Parathyroid adenoma (tissue), 2 donors: ENCODE measurements at regions not wholly inside any gene's neighbourhood (a gene's known extent, or its start where the extent isn't known, plus 50 kb on each side); places are given as distances from the start of the nearest gene placed in this dataset.

Source experiments
- H2AFZ ChIP-seq: fragments of 300-600 bp; sonication (generic); one replicate; pipeline ENCODE4 v1.7.0; 2017; ENCODE audit warnings: antibody characterized with exemption, mild to moderate bottlenecking
- H3K27ac ChIP-seq: fragments of 300-600 bp; sonication (generic); one replicate; pipeline ENCODE4 v1.7.0; 2017
- H3K27me3 ChIP-seq: fragments of 300-600 bp; sonication (generic); one replicate; pipeline ENCODE4 v1.7.0; 2017; ENCODE audit warnings: low read length; ENCODE audit not compliant: control insufficient read depth, insufficient read depth
- H3K36me3 ChIP-seq: fragments of 300-600 bp; sonication (generic); one replicate; pipeline ENCODE4 v1.7.0; 2017; ENCODE audit warnings: low read length; ENCODE audit not compliant: control insufficient read depth, insufficient read depth
- H3K4me1 ChIP-seq: fragments of 300-600 bp; sonication (generic); one replicate; pipeline ENCODE4 v1.7.0; 2017; ENCODE audit warnings: control low read depth
- H3K4me2 ChIP-seq: fragments of 300-600 bp; sonication (generic); one replicate; pipeline ENCODE4 v1.7.0; 2017; ENCODE audit warnings: low read length
- H3K4me3 ChIP-seq: fragments of 300-600 bp; sonication (generic); one replicate; pipeline ENCODE4 v1.7.0; 2017; ENCODE audit warnings: low read depth, low read length
- H3K79me2 ChIP-seq: fragments of 300-600 bp; sonication (generic); one replicate; pipeline ENCODE4 v1.7.0; 2017; ENCODE audit warnings: control low read depth
- H3K9ac ChIP-seq: fragments of 300-600 bp; sonication (generic); one replicate; pipeline ENCODE4 v1.7.0; 2017; ENCODE audit warnings: mild to moderate bottlenecking
- H3K9me3 ChIP-seq: fragments of 300-600 bp; sonication (generic); one replicate; pipeline ENCODE4 v1.7.0; 2017; ENCODE audit warnings: low read length; ENCODE audit not compliant: control insufficient read depth
- TF ChIP-seq, protein P1 (sequence below): fragments of 300-600 bp; sonication (generic); IDR thresholded peaks from one replicate; pipeline ENCODE4 v1.7.0; 2017; ENCODE audit warnings: antibody characterized with exemption, mild to moderate bottlenecking
- donor health status: primary hyperparathyroidism.

GRCh38 chr7:153290066-153290465, 530.5 kb downstream of the ACTR3B start:
- Histone ChIP-seq H3K27me3 (no peaks in the 10 kb centered on the region), H3K9ac (no peak overlapping the region), H3K27ac (no peak overlapping the region), H2AFZ (no peak overlapping the region), H3K4me2 (no peak overlapping the region), H3K4me3 (no peak overlapping the region), H3K79me2 (no peaks in the 10 kb centered on the region), H3K36me3 (no peaks in the 10 kb centered on the region), H3K4me1 (no peaks in the 10 kb centered on the region), H3K9me3 (no peaks in the 10 kb centered on the region)
- TF ChIP-seq, protein P1, sequence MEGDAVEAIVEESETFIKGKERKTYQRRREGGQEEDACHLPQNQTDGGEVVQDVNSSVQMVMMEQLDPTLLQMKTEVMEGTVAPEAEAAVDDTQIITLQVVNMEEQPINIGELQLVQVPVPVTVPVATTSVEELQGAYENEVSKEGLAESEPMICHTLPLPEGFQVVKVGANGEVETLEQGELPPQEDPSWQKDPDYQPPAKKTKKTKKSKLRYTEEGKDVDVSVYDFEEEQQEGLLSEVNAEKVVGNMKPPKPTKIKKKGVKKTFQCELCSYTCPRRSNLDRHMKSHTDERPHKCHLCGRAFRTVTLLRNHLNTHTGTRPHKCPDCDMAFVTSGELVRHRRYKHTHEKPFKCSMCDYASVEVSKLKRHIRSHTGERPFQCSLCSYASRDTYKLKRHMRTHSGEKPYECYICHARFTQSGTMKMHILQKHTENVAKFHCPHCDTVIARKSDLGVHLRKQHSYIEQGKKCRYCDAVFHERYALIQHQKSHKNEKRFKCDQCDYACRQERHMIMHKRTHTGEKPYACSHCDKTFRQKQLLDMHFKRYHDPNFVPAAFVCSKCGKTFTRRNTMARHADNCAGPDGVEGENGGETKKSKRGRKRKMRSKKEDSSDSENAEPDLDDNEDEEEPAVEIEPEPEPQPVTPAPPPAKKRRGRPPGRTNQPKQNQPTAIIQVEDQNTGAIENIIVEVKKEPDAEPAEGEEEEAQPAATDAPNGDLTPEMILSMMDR = no peak

DNA sequence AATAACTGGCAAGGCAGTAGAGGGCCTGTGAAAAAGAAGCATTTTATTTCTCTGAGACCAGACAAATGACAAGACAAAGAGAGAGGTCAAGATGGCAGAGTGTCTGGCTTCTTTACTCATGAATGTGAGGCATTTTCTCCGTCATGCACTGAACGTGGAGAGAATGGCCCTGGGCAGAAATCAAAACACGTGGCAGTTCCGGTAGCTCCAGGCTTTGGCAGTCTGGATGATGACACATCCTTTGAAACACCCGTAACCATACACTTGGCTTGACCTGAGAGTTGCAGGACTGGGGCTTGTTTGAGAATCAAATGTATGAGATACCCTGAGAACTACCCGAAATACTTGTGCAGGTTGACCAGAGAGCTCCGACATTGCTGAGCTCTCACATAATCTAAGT, 537.6 kb downstream of the ACTR3B start:
- Histone ChIP-seq H2AFZ (no peak overlapping the region), H3K4me1 (no peaks in the 10 kb centered on the region), H3K4me3 (no peak overlapping the region), H3K27ac (no peak overlapping the region), H3K79me2 (no peaks in the 10 kb centered on the region), H3K9ac (no peak overlapping the region), H3K36me3 (no peaks in the 10 kb centered on the region), H3K9me3 (no peaks in the 10 kb centered on the region), H3K27me3 (no peaks in the 10 kb centered on the region), H3K4me2 (no peak overlapping the region)
- TF ChIP-seq, protein P1 = no peak

DNA sequence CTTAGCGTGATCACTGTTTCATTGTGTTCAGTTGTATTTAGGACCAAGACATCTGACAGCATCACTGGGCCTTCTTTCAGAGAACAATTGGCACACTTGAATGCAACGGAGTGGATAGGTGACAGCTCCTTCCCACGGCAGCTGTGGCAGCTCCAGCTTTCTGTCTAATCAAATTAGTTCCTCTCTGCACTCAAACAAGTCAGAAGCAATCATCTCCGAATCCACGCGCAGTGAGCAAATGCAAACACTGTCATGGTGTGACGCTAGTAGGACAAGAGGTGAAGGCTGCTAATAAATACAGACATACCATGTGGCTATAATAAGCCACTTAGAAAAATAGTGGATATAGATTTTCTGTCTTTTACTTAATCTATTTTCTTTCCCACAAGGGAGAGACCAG, 542.4 kb downstream of the ACTR3B start:
- Histone ChIP-seq H3K9me3 (no peaks in the 10 kb centered on the region), H3K9ac (no peak overlapping the region), H3K27ac (no peak overlapping the region), H2AFZ (no peak overlapping the region), H3K79me2 (no peaks in the 10 kb centered on the region), H3K36me3 (no peaks in the 10 kb centered on the region), H3K4me3 (no peak overlapping the region), H3K4me2 (no peak overlapping the region), H3K27me3 (no peaks in the 10 kb centered on the region), H3K4me1 (no peaks in the 10 kb centered on the region)
- TF ChIP-seq, protein P1 = no peak

GRCh38 chr7:153320005-153320404, 560.5 kb downstream of the ACTR3B start:
- TF ChIP-seq, protein P1 = no peak
- Histone ChIP-seq H2AFZ (no peak overlapping the region), H3K4me3 (no peak overlapping the region), H3K27me3 (no peaks in the 10 kb centered on the region), H3K9ac (no peak overlapping the region), H3K4me2 (no peak overlapping the region), H3K9me3 (no peaks in the 10 kb centered on the region), H3K79me2 (no peaks in the 10 kb centered on the region), H3K27ac (no peak overlapping the region), H3K4me1 (no peaks in the 10 kb centered on the region), H3K36me3 (no peaks in the 10 kb centered on the region)

- Histone ChIP-seq H3K27ac (no peak overlapping the region), H3K36me3 (no peaks in the 10 kb centered on the region), H3K27me3 (no peaks in the 10 kb centered on the region), H3K79me2 (no peaks in the 10 kb centered on the region), H3K9ac (no peak overlapping the region), H3K9me3 (no peaks in the 10 kb centered on the region), H2AFZ (no peak overlapping the region), H3K4me1 (no peaks in the 10 kb centered on the region), H3K4me3 (no peak overlapping the region), H3K4me2 (no peak overlapping the region)
- TF ChIP-seq, protein P1 = no peak
Measured at GRCh38 chr7:153320681-153321080, 561.1 kb downstream of the ACTR3B start.
